Body of pancreas (tissue), 4 donors: ENCODE measurements at regions not wholly inside any gene's neighbourhood (a gene's known extent, or its start where the extent isn't known, plus 50 kb on each side); places are given as distances from the start of the nearest gene placed in this dataset.

Experiments
- POLR2A ChIP-seq, 3 donors: fragments of 450-650 bp; IDR thresholded peaks; one replicate each; pipeline ENCODE4 v1.6.1; 2016; ENCODE audit warnings: antibody characterized with exemption in 3 of 3, mild to moderate bottlenecking in 2 of 3
- TF ChIP-seq, protein P1 (sequence below), 7 experiments: fragments of 450-650 bp in 4 of 7; fragments of 200-600 bp in 3 of 7; sonication (generic) in 3 of 7; IDR thresholded peaks; one replicate each; pipeline ENCODE4 v1.5.1; 2016 to 2019; ENCODE audit warnings: antibody characterized with exemption in 7 of 7

DNA sequence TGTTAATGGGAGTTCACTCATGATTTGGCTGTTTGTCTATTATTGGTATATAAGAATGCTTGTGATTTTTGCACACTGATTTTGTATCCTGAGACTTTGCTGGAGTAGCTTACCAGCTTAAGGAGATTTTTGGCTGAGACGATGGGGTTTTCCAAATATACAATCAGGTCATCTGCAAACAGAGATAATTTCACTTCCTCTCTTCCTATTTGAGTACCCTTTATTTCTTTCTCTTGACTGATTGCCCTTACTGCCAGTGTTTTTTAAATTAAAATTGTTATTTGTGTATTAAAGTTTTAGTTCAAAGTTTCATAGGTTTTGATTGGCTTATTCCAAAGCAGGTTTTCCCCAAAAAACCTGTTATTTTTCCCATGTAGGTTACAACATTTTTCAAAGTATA is 390.5 kb upstream of the RBMS3 start:
- TF ChIP-seq, protein P1, sequence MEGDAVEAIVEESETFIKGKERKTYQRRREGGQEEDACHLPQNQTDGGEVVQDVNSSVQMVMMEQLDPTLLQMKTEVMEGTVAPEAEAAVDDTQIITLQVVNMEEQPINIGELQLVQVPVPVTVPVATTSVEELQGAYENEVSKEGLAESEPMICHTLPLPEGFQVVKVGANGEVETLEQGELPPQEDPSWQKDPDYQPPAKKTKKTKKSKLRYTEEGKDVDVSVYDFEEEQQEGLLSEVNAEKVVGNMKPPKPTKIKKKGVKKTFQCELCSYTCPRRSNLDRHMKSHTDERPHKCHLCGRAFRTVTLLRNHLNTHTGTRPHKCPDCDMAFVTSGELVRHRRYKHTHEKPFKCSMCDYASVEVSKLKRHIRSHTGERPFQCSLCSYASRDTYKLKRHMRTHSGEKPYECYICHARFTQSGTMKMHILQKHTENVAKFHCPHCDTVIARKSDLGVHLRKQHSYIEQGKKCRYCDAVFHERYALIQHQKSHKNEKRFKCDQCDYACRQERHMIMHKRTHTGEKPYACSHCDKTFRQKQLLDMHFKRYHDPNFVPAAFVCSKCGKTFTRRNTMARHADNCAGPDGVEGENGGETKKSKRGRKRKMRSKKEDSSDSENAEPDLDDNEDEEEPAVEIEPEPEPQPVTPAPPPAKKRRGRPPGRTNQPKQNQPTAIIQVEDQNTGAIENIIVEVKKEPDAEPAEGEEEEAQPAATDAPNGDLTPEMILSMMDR (IDR thresholded peaks at IDR 0.05), result no peak
- TF ChIP-seq POLR2A (IDR thresholded peaks at IDR 0.05), result no peak
